ENCODE measurements at regions not wholly inside any gene's neighbourhood (a gene's known extent, or its start where the extent isn't known, plus 50 kb on each side); places are given as distances from the start of the nearest gene placed in this dataset.

GRCh38 chr4:123191728-123192127 lies 204.9 kb upstream of the SPRY1 start:
- no peak for TF ChIP-seq CTCF (conservative IDR thresholded peaks at IDR 0.05; ENCODE audit: low read depth, low read length)
- no peak for TF ChIP-seq EZH2 (IDR thresholded peaks at IDR 0.05; ENCODE audit: low read length, unreplicated experiment)
- no peak for TF ChIP-seq EZH2phosphoT487 (IDR thresholded peaks at IDR 0.05; ENCODE audit: borderline replicate concordance, low read length)
